GM18858 (cell line): ENCODE measurements at regions not wholly inside any gene's neighbourhood (a gene's known extent, or its start where the extent isn't known, plus 50 kb on each side); places are given as distances from the start of the nearest gene placed in this dataset.

Experiments
- ATAC-seq: cut with Tn5 transposase; IDR thresholded peaks from one replicate; pipeline ENCODE4 v1.9.1; 2021; ENCODE audit not compliant: unreplicated experiment

DNA sequence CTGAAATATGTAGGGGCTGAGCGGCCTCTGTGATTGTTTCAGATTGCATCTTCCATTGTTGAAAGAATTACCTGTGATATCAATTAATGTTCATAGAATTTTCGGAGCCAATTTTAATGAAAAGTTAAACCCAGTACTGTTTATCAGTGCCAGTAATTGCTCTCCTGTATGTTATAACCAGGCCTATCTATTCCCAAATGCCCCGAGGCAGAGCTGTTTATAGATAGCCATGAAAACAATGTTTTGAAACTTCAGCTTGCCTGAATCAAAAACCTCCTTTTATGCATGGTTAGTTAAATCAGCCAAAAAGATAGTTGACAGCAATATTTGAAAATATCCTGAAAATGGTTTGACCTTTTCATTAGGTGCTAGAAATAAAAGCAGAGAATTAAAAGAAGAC, 50.1 kb upstream of the HDAC9 start:
- no peak for ATAC-seq
